ENCODE measurements at regions not wholly inside any gene's neighbourhood (a gene's known extent, or its start where the extent isn't known, plus 50 kb on each side); places are given as distances from the start of the nearest gene placed in this dataset.

GRCh38 chr14:21780429-21781084 lies 106.9 kb upstream of the OR4E1 start:
- TF ChIP-seq GATA2 (IDR thresholded peaks at IDR 0.05; ENCODE audit: low read depth, low read length) (no peak), GATA3 (IDR thresholded peaks at IDR 0.05; ENCODE audit: low read depth, low read length) (no peak)
